Fibroblast of villous mesenchyme (primary cell): ENCODE measurements at regions not wholly inside any gene's neighbourhood (a gene's known extent, or its start where the extent isn't known, plus 50 kb on each side); places are given as distances from the start of the nearest gene placed in this dataset.
"Not testable (repeated sequence)": the region's sequence is repeated elsewhere in the genome, so short reads cannot be mapped to it uniquely, and the experiment has no call there.

Experiments
- DNase-seq: peaks from one replicate; pipeline ENCODE4 v3.0.0-alpha.2; 2010; ENCODE audit warnings: low read depth
- H3K4me3 ChIP-seq: 2 replicates; pipeline ENCODE4 v1.5.1; 2011; ENCODE audit warnings: low read depth, mild to moderate bottlenecking, low read length
- CTCF ChIP-seq: IDR thresholded peaks from 2 replicates; pipeline ENCODE4 v1.5.1; 2012; ENCODE audit warnings: low read depth, mild to moderate bottlenecking, low read length; ENCODE audit not compliant: insufficient read depth

- no peak overlapping the region for H3K4me3 ChIP-seq
- DNase-seq: no peak
- TF ChIP-seq CTCF: no peak
Observed at GRCh38 chr17:34424814-34425491, 61.9 kb upstream of the CCL1 start.

GRCh38 chr17:34423978-34424813 is 61.2 kb upstream of the CCL1 start:
- no peak overlapping the region for H3K4me3 ChIP-seq
- TF ChIP-seq CTCF: no peak
- DNase-seq: no peak

- H3K4me3 ChIP-seq, DNase-seq: not testable (repeated sequence)
Observed at GRCh38 chr17:34423315-34423714, 60.3 kb upstream of the CCL1 start.

- no peak for DNase-seq
- no peak for TF ChIP-seq CTCF
- H3K4me3 ChIP-seq: no peak overlapping the region
Observed at GRCh38 chr17:34420900-34421299, 57.9 kb upstream of the CCL1 start.

GRCh38 chr17:34420254-34420766 is 57.3 kb upstream of the CCL1 start:
- TF ChIP-seq CTCF: peak; percentile 95
- no peak overlapping the region for H3K4me3 ChIP-seq
- peak; percentile 54 for DNase-seq

GRCh38 chr17:34416116-34416515 is 53.1 kb upstream of the CCL1 start:
- H3K4me3 ChIP-seq: no peak overlapping the region
- TF ChIP-seq CTCF: no peak
- DNase-seq: no peak

GRCh38 chr17:34414339-34414738 is 51.3 kb upstream of the CCL1 start:
- DNase-seq: no peak
- no peak for TF ChIP-seq CTCF
- no peak overlapping the region for H3K4me3 ChIP-seq
